K562 (cell line): ENCODE measurements at regions not wholly inside any gene's neighbourhood (a gene's known extent, or its start where the extent isn't known, plus 50 kb on each side); places are given as distances from the start of the nearest gene placed in this dataset.

Source experiments
- ATAC-seq: fragments of 200-7000 bp; cut with Tn5 transposase; 3 replicates; pipeline ENCODE4 v1.9.1; 2020; ENCODE audit warnings: moderate library complexity
- BruUV-seq: library from RNA; stranded (reverse); fragments of 400-500 nt; replicated peaks from 2 replicates; lab custom pipeline; 2021; lab: Mats Ljungman, UMichigan
- CTCF ChIA-PET: fragments of 300-600 bp; formaldehyde crosslinking; extraction: SDS; loops from one replicate; lab custom pipeline; 2021; ENCODE audit warnings: low intra/inter-chr PET ratio; lab: Yijun Ruan, JAX
- POLR2A ChIA-PET: fragments of 300-600, 350-650 bp; sonication (Branson Sonifier 250); formaldehyde crosslinking; extraction: SDS; loops from one replicate; lab custom pipeline; 2021; ENCODE audit warnings: antibody characterized with exemption, inconsistent platforms; lab: Yijun Ruan, JAX
- DNase-seq, 4 experiments: peaks; one replicate each; pipeline versions ENCODE4 v3.0.0 to v3.0.0-alpha.2; 2011 to 2018; ENCODE audit warnings: low spot score in 3 of 4, mixed read lengths in 3 of 4; ENCODE audit errors: extremely low read depth in 1 of 4
- FAIRE-seq: peaks from 2 replicates; lab custom pipeline; 2011; peaks lifted over from hg19 to GRCh38; lab: Jason Lieb, UNC
- H2AFZ ChIP-seq: 2 replicates; pipeline ENCODE4 v1.6.0; 2011; ENCODE audit warnings: low read depth, low read length, control low read depth, inconsistent platforms
- H3K27ac ChIP-seq: fragments of 200-600 bp; 3 replicates; pipeline ENCODE4 v1.8.0; 2011; ENCODE audit warnings: low read depth, mild to moderate bottlenecking, control low read depth, inconsistent platforms, low read length, moderate library complexity, mixed read lengths; ENCODE audit errors: extremely low read depth
- H3K27me3 ChIP-seq, 2 experiments: fragments of 300-600 bp in 1 of 2; 2 replicates in 1 of 2; 3 replicates in 1 of 2; pipeline versions ENCODE4 v1.6.0 to v1.8.0; 2011; ENCODE audit warnings: inconsistent platforms in 2 of 2, low read length in 2 of 2, mild to moderate bottlenecking in 1 of 2, mixed read lengths in 1 of 2, moderate library complexity in 1 of 2; ENCODE audit not compliant: control insufficient read depth in 2 of 2, insufficient read depth in 2 of 2
- H3K36me3 ChIP-seq: fragments of 300-600 bp; 3 replicates; pipeline ENCODE4 v1.8.0; 2011; ENCODE audit warnings: mild to moderate bottlenecking, low read length, inconsistent platforms; ENCODE audit not compliant: control insufficient read depth, insufficient read depth
- H3K4me1 ChIP-seq, 2 experiments: fragments of 200-600 bp in 1 of 2; replicated peaks in 1 of 2; 2 replicates in 1 of 2; 3 replicates in 1 of 2; pipeline versions ENCODE4 v1.5.1 to v1.8.0; 2011; ENCODE audit warnings: inconsistent platforms in 2 of 2, low read length in 2 of 2, mild to moderate bottlenecking in 1 of 2, mixed read lengths in 1 of 2, moderate library complexity in 1 of 2; ENCODE audit not compliant: control insufficient read depth in 2 of 2, insufficient read depth in 2 of 2
- H3K4me2 ChIP-seq: 2 replicates; pipeline ENCODE4 v1.6.1; 2011; ENCODE audit warnings: low read length, control low read depth, inconsistent platforms, mixed read lengths; ENCODE audit not compliant: insufficient read depth
- H3K4me3 ChIP-seq: fragments of 200-600 bp; sonication (generic), shearing (Covaris generic); 2 replicates; pipeline ENCODE4 v1.5.1; 2016; ENCODE audit warnings: control low read depth, inconsistent platforms
- H3K79me2 ChIP-seq: fragments of 200-600 bp; 3 replicates; pipeline ENCODE4 v1.8.0; 2011; ENCODE audit warnings: low read length, inconsistent platforms; ENCODE audit not compliant: control insufficient read depth, insufficient read depth
- H3K9ac ChIP-seq, 2 experiments: 2 replicates each; pipeline versions ENCODE4 v1.6.0 to v1.6.1; 2011; ENCODE audit warnings: low read depth in 2 of 2, low read length in 2 of 2, control low read depth in 1 of 2, inconsistent platforms in 1 of 2, mild to moderate bottlenecking in 1 of 2, mixed read lengths in 1 of 2; ENCODE audit not compliant: insufficient read depth in 1 of 2
- H3K9me1 ChIP-seq: one replicate; pipeline ENCODE4 v1.6.0; 2011; ENCODE audit warnings: inconsistent platforms, mild to moderate bottlenecking, low read length, moderate library complexity; ENCODE audit not compliant: control insufficient read depth, insufficient read depth
- H3K9me3 ChIP-seq: replicated peaks from 2 replicates; pipeline ENCODE4 v1.5.1; 2011; ENCODE audit warnings: low read depth, low read length, inconsistent platforms; ENCODE audit not compliant: control insufficient read depth, insufficient read depth
- H4K20me1 ChIP-seq: replicated peaks from 2 replicates; pipeline ENCODE4 v1.6.1; 2011; ENCODE audit warnings: low read length, inconsistent platforms, mixed read lengths; ENCODE audit not compliant: control insufficient read depth, insufficient read depth
- MAZ ChIP-seq, 2 experiments: fragments of 450-650 bp in 1 of 2; sonication (generic) in 1 of 2; formaldehyde crosslinking; IDR thresholded peaks in 1 of 2; conservative IDR thresholded peaks in 1 of 2; 2 replicates each; pipeline versions ENCODE4 v1.4.0 to v1.5.0; 2020; ENCODE audit warnings: mild to moderate bottlenecking in 1 of 2, missing genetic modification reagents in 1 of 2
- MXI1 ChIP-seq: IDR thresholded peaks from 2 replicates; pipeline ENCODE4 v1.6.1; 2011; ENCODE audit warnings: low read depth, mild to moderate bottlenecking, improper control_type of control experiment, low read length
- RBBP5 ChIP-seq: fragments of 200-600 bp; sonication (generic); IDR thresholded peaks from 2 replicates; pipeline ENCODE4 v1.6.1; 2012; ENCODE audit warnings: borderline replicate concordance, mild to moderate bottlenecking, low read length, control low read depth, inconsistent platforms; ENCODE audit not compliant: insufficient read depth, poor library complexity, severe bottlenecking
- RCOR1 ChIP-seq, 2 experiments: IDR thresholded peaks; 2 replicates each; pipeline ENCODE4 v1.6.1; 2012; ENCODE audit warnings: low read depth in 2 of 2, low read length in 2 of 2, borderline replicate concordance in 1 of 2, improper control_type of control experiment in 1 of 2
- RFX7 ChIP-seq: fragments of 250-450 bp; sonication (Bioruptor Pico); IDR thresholded peaks from 2 replicates; pipeline ENCODE4 v1.5.1; 2021; ENCODE audit warnings: mild to moderate bottlenecking
- SMARCA5 ChIP-seq: fragments of 450-650 bp; IDR thresholded peaks from 2 replicates; pipeline ENCODE4 v1.6.1; 2016
- SMARCC2 ChIP-seq: fragments of 450-650 bp; IDR thresholded peaks from 2 replicates; pipeline ENCODE4 v1.6.1; 2017; ENCODE audit warnings: antibody characterized with exemption, moderate library complexity, mild to moderate bottlenecking, low read depth
- WHSC1 ChIP-seq: IDR thresholded peaks from one replicate; pipeline ENCODE4 v1.6.1; 2012; ENCODE audit warnings: low read length, control low read depth, inconsistent platforms
- ZNF224 ChIP-seq: sonication (generic); formaldehyde crosslinking; IDR thresholded peaks from 2 replicates; pipeline ENCODE4 v1.8.0; 2022; ENCODE audit warnings: mild to moderate bottlenecking, missing genetic modification reagents
- ZNF551 ChIP-seq: fragments of 250-450 bp; sonication (Bioruptor Pico); IDR thresholded peaks from 2 replicates; pipeline ENCODE4 v1.5.0; 2021; ENCODE audit warnings: mild to moderate bottlenecking, moderate library complexity
- ZNF583 ChIP-seq: fragments of 250-450 bp; sonication (Bioruptor Pico); IDR thresholded peaks from 2 replicates; pipeline ENCODE4 v1.4.0; 2020
- ZNF764 ChIP-seq: fragments of 250-450 bp; sonication (Bioruptor Pico); IDR thresholded peaks from 2 replicates; pipeline ENCODE4 v1.4.0; 2020; ENCODE audit warnings: low read depth, mild to moderate bottlenecking, moderate library complexity
- ZNF785 ChIP-seq: fragments of 250-450 bp; sonication (Bioruptor Pico); IDR thresholded peaks from 2 replicates; pipeline ENCODE4 v1.4.0; 2020; ENCODE audit warnings: mild to moderate bottlenecking
- WGBS: fragments of 100-300 bp; shearing (Covaris generic); methylation state at CpG from one replicate; pipeline ENCODE4 v1.1.6; 2016; ENCODE audit warnings: low coverage, mixed read lengths; ENCODE audit not compliant: insufficient coverage; ENCODE audit errors: missing lambda C conversion rate; 5-methylcytosine and 5-hydroxymethylcytosine counted together
- in situ Hi-C: fragments of 300-500 bp; cut with MboI; formaldehyde crosslinking; loops from 4 replicates; pipeline ENCODE4 v1.15.0; 2018; ENCODE audit warnings: inconsistent platforms, mixed read lengths
- intact Hi-C: fragments of 100-400 bp; cut with micrococcal nuclease; formaldehyde crosslinking; loops from 2 replicates; pipeline ENCODE4 v1.14.2; 2022
- TF ChIP-seq, protein P1 (sequence below): fragments of 250-450 bp; sonication (Bioruptor Pico); IDR thresholded peaks from 2 replicates; pipeline ENCODE4 v1.5.0; 2020; ENCODE audit warnings: mild to moderate bottlenecking, borderline replicate concordance
- TF ChIP-seq, protein P2 (sequence below): IDR thresholded peaks from 3 replicates; pipeline ENCODE4 v1.6.1; 2011; ENCODE audit warnings: borderline replicate concordance, mild to moderate bottlenecking, moderate library complexity; ENCODE audit not compliant: insufficient read length; ENCODE audit errors: extremely low read depth
- TF ChIP-seq, protein P3 (sequence below): fragments of 450-650 bp; IDR thresholded peaks from 2 replicates; pipeline ENCODE4 v1.7.0; 2016; ENCODE audit warnings: borderline replicate concordance

DNA sequence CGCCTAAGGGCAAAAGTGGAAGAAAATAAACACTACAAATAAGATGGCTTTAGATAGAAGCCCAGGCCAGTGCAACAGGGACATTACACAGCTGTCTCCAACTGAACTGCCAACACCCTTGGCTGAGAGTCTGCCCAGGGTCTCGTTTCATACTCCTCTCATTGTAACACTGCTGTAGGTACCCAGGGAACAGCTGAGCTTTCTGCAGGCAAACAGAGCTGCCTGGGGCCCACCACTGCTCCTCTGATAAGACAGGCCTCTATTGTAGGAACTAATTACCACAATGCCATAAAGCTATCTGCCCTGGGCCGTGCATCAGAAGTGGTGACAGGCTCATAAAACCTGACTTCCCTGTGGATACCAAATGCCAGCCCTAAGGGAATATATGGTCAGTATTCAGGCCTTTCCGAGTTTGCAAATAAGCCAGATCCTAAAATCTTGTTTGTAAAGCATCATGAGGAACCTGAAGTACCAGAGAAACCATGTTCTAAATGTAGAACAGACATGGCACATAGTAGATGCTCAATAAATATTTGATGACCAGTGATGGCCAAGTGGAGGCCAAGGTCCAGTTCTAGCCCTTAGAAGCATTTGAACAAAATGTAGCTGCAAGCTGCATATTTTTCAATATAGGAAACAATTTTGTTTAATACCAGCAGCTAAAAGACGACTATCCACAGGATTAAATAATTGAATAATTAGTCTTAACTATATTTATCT, 84.3 kb upstream of the NEO1 start:
- WGBS = 2% methylated on average over 5 of the region's 5 CpGs
- Histone ChIP-seq H4K20me1 (no peaks in the 10 kb centered on the region), H3K79me2 (no peaks in the 10 kb centered on the region), H3K27ac (no peak overlapping the region), H3K9me1 (no peaks in the 10 kb centered on the region), H3K36me3 (no peaks in the 10 kb centered on the region), H3K4me1 (no peaks in the 10 kb centered on the region), H3K9me3 (no peaks in the 10 kb centered on the region), H2AFZ (no peak overlapping the region), H3K27me3 (no peaks in the 10 kb centered on the region; a peak in 1 of 5 replicates), H3K4me3 (no peak overlapping the region), H3K4me2 (no peak overlapping the region), H3K9ac (no peak overlapping the region)
- ChIA-PET CTCF (interaction anchor here (0.6 kb wide), 1 partner anchor 130 kb away, joined by 3 read pairs; no protein-coding TSS in a partner anchor), POLR2A (no interaction called here)
- FAIRE-seq = no peak
- in situ Hi-C loops (no loop called here), intact Hi-C loops (no loop called here)
- no peak for TF ChIP-seq RFX7
- TF ChIP-seq SMARCC2 = no peak
- TF ChIP-seq WHSC1 = no peak
- TF ChIP-seq MXI1 = no peak
- no peak for TF ChIP-seq ZNF583 (CRISPR knock-in tag)
- TF ChIP-seq ZNF224 (CRISPR knock-in tag) = no peak
- TF ChIP-seq SMARCA5 = no peak
- no peak for TF ChIP-seq RBBP5
- TF ChIP-seq ZNF764 (CRISPR knock-in tag) = no peak
- TF ChIP-seq ZNF785 (CRISPR knock-in tag) = no peak
- TF ChIP-seq, protein P1, sequence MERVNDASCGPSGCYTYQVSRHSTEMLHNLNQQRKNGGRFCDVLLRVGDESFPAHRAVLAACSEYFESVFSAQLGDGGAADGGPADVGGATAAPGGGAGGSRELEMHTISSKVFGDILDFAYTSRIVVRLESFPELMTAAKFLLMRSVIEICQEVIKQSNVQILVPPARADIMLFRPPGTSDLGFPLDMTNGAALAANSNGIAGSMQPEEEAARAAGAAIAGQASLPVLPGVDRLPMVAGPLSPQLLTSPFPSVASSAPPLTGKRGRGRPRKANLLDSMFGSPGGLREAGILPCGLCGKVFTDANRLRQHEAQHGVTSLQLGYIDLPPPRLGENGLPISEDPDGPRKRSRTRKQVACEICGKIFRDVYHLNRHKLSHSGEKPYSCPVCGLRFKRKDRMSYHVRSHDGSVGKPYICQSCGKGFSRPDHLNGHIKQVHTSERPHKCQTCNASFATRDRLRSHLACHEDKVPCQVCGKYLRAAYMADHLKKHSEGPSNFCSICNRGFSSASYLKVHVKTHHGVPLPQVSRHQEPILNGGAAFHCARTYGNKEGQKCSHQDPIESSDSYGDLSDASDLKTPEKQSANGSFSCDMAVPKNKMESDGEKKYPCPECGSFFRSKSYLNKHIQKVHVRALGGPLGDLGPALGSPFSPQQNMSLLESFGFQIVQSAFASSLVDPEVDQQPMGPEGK (CRISPR knock-in tag) = no peak
- no peak for TF ChIP-seq MAZ (CRISPR knock-in tag; conservative IDR thresholded peaks at IDR 0.05 in 1 of 2, IDR thresholded peaks at IDR 0.05 in 1 of 2)
- TF ChIP-seq, protein P2, sequence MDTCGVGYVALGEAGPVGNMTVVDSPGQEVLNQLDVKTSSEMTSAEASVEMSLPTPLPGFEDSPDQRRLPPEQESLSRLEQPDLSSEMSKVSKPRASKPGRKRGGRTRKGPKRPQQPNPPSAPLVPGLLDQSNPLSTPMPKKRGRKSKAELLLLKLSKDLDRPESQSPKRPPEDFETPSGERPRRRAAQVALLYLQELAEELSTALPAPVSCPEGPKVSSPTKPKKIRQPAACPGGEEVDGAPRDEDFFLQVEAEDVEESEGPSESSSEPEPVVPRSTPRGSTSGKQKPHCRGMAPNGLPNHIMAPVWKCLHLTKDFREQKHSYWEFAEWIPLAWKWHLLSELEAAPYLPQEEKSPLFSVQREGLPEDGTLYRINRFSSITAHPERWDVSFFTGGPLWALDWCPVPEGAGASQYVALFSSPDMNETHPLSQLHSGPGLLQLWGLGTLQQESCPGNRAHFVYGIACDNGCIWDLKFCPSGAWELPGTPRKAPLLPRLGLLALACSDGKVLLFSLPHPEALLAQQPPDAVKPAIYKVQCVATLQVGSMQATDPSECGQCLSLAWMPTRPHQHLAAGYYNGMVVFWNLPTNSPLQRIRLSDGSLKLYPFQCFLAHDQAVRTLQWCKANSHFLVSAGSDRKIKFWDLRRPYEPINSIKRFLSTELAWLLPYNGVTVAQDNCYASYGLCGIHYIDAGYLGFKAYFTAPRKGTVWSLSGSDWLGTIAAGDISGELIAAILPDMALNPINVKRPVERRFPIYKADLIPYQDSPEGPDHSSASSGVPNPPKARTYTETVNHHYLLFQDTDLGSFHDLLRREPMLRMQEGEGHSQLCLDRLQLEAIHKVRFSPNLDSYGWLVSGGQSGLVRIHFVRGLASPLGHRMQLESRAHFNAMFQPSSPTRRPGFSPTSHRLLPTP = no peak
- no peak for TF ChIP-seq ZNF551 (CRISPR knock-in tag)
- TF ChIP-seq, protein P3, sequence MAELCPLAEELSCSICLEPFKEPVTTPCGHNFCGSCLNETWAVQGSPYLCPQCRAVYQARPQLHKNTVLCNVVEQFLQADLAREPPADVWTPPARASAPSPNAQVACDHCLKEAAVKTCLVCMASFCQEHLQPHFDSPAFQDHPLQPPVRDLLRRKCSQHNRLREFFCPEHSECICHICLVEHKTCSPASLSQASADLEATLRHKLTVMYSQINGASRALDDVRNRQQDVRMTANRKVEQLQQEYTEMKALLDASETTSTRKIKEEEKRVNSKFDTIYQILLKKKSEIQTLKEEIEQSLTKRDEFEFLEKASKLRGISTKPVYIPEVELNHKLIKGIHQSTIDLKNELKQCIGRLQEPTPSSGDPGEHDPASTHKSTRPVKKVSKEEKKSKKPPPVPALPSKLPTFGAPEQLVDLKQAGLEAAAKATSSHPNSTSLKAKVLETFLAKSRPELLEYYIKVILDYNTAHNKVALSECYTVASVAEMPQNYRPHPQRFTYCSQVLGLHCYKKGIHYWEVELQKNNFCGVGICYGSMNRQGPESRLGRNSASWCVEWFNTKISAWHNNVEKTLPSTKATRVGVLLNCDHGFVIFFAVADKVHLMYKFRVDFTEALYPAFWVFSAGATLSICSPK = no peak
- no peak for TF ChIP-seq RCOR1 (IDR thresholded peaks at IDR 0.05; ENCODE audit: borderline replicate concordance in 1 of 2, low read depth in 2 of 2, low read length in 2 of 2)
- no peak for ATAC-seq
- no peak for DNase-seq
- no TSS peak for BruUV-seq
